Adrenal gland (tissue), 9 donors: ENCODE measurements at regions not wholly inside any gene's neighbourhood (a gene's known extent, or its start where the extent isn't known, plus 50 kb on each side); places are given as distances from the start of the nearest gene placed in this dataset.

Source experiments
- DNase-seq, 7 donors: peaks; one replicate each; pipeline ENCODE4 v3.0.0-alpha.2; 2019 to 2020
- H3K27ac ChIP-seq, 5 donors: fragments of 200-600 bp; sonication (generic) in 4 of 5; 1 replicate in 3 of 5; 2 replicates in 2 of 5; pipeline versions ENCODE4 v1.5.1 to v1.8.0; 2016 to 2020; ENCODE audit warnings: mild to moderate bottlenecking in 1 of 5
- H3K27me3 ChIP-seq: fragments of 200-600 bp; 2 replicates; pipeline ENCODE4 v1.8.0; 2021
- H3K36me3 ChIP-seq, 2 donors: fragments of 200-600 bp; replicated peaks in 1 of 2; 1 replicate in 1 of 2; 2 replicates in 1 of 2; pipeline versions ENCODE4 v1.5.1 to v1.8.0; 2018 to 2022
- H3K4me1 ChIP-seq, 2 donors: fragments of 200-600 bp; replicated peaks in 1 of 2; 1 replicate in 1 of 2; 2 replicates in 1 of 2; pipeline versions ENCODE4 v1.5.1 to v1.8.0; 2018 to 2021
- H3K4me3 ChIP-seq, 4 donors: fragments of 200-600 bp; sonication (generic) in 3 of 4; one replicate each; pipeline ENCODE4 v1.5.1; 2016 to 2018
- H3K9me3 ChIP-seq, 3 donors: fragments of 200-600 bp; sonication (generic) in 1 of 3; replicated peaks in 1 of 3; 1 replicate in 2 of 3; 2 replicates in 1 of 3; pipeline versions ENCODE4 v1.5.1 to v1.8.0; 2016 to 2021
- CTCF ChIP-seq, 6 experiments: fragments of 450-650 bp in 4 of 6; fragments of 200-600 bp in 2 of 6; sonication (generic) in 1 of 6; IDR thresholded peaks; 1 replicate in 5 of 6; 2 replicates in 1 of 6; pipeline versions ENCODE4 v1.5.1 to v1.8.0; 2016 to 2021; ENCODE audit warnings: antibody characterized with exemption in 6 of 6, mild to moderate bottlenecking in 2 of 6, moderate library complexity in 1 of 6
- POLR2A ChIP-seq, 2 donors: fragments of 450-650 bp; IDR thresholded peaks; one replicate each; pipeline ENCODE4 v1.6.1; 2017; ENCODE audit warnings: antibody characterized with exemption in 2 of 2, mild to moderate bottlenecking in 2 of 2, moderate library complexity in 1 of 2
- WGBS, 4 donors: extraction: QIAGEN DNeasy Blood & Tissue Kit in 2 of 4; methylation state at CpG; one replicate each; pipeline versions ENCODE4 v1.1.5 to v1.1.7; 2013 to 2017; 5-methylcytosine and 5-hydroxymethylcytosine counted together
- intact Hi-C, 2 donors: fragments of 100-400 bp; cut with DNase I; formaldehyde crosslinking; loops; one replicate each; pipeline versions ENCODE4 v1.14.1 to v1.15.0; 2022 to 2023
- donor health status: healthy with polysubstance abuse.
- donor health status: Bipolar disorder and iron deficiency.
- donor health status: DM: yes; HTN: yes; CAD: no.
- donor health status: DM: no; HTN: no; CAD: no.
- donor health status: DM: no; HTN: no; CAD: no.

DNA sequence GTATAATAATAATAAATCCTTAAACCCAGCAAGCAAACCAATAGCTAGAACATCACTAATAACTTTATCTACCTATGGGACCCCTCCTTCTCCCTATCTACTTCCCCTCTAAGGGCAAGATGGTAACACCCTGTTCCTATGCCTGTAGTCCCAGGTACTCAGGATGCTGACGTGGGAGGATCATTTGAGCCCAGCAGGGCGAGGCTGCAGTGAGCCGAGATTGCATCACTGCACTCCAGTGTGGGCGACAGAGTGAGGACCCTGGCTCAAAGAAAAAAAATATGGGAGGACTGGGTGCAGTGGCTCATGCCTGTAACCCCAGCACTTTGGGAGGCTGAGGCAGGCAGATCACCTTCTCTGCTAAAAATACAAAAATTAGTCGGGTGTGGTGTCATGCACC is 143.1 kb upstream of the SLC45A1 start:
- intact Hi-C loops = no loop called here
- TF ChIP-seq CTCF (IDR thresholded peaks at IDR 0.05) (no peak), POLR2A (IDR thresholded peaks at IDR 0.05) (no peak)
- peaks cover 0 to 5% of the 10 kb centered on the region in 2 donors for H3K4me1 ChIP-seq
- H3K27me3 ChIP-seq = no peaks in the 10 kb centered on the region
- 86 to 94% (median 91%) methylated on average over 5 of the region's 5 CpGs for WGBS, 4 donors
- H3K4me3 ChIP-seq = no peak overlapping the region
- no peaks in the 10 kb centered on the region for H3K36me3 ChIP-seq
- DNase-seq = no peak
- no peak overlapping the region for H3K27ac ChIP-seq
- peaks cover 0 to 6% (median 0%) of the 10 kb centered on the region in 3 donors for H3K9me3 ChIP-seq

GRCh38 chr1:8171751-8172464 is 145.8 kb upstream of the ERRFI1 start:
- WGBS, 4 donors = 96 to 98% (median 96%) methylated on average over 14 of the region's 14 CpGs

DNA sequence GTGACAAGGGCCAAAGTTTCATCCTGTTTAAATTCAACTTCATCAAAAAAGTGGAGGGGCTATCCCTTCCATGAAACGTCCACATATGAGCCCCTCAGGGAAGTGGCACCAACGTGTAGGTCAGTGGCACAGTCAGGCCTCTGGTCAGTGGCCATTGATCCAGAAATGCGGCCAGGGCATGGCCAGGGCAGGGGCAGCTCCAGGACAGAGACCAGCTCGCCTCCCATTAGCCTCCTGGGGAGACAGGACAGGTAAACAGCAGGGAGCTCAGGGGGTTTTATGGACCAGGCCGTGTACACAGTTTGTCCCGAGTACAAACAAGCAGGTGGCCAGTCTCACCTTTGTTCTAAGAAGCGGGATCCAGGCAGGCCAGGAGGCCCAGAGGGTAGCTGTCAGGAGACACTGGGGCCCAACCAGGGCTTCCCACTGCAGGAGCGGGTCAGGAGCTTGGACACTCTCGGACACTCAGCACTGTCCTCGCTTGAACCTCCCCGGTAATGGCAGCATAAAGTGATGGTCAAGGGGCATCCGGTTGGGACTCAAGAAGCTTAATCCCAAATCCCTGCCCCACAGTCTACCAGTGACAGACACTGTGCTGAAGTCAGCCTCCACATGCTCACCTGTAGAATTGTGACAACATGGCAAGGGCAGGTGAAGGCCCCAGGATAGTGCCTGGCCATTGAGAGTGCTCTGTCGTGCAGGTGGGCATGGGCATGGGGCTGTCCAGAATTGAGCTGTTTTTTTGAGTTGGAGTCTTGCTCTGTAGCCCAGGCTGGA is 144.1 kb upstream of the ERRFI1 start:
- H3K36me3 ChIP-seq = no peaks in the 10 kb centered on the region
- intact Hi-C loops = no loop called here
- DNase-seq = no peak
- TF ChIP-seq POLR2A (IDR thresholded peaks at IDR 0.05) = no peak
- TF ChIP-seq CTCF (IDR thresholded peaks at IDR 0.05) = no peak
- H3K27me3 ChIP-seq = no peaks in the 10 kb centered on the region
- 56 to 86% (median 81%) methylated on average over 4 to 13 of the region's 13 CpGs for WGBS, 4 donors
- H3K9me3 ChIP-seq = no peaks in the 10 kb centered on the region
- H3K4me3 ChIP-seq = no peak overlapping the region
- H3K4me1 ChIP-seq = peaks cover 0 to 12% of the 10 kb centered on the region in 2 donors
- H3K27ac ChIP-seq = peak overlapping the region in 2 of 5 donors; percentile 45 to 74

More at GRCh38 chr1:8171751-8172464, 145.8 kb upstream of the ERRFI1 start:
- TF ChIP-seq CTCF (IDR thresholded peaks at IDR 0.05) (no peak), POLR2A (IDR thresholded peaks at IDR 0.05) (no peak)
- Histone ChIP-seq H3K27me3 (no peaks in the 10 kb centered on the region), H3K9me3 (no peaks in the 10 kb centered on the region), H3K4me1 (peaks cover 0 to 12% of the 10 kb centered on the region in 2 donors), H3K36me3 (no peaks in the 10 kb centered on the region), H3K27ac (no peak overlapping the region), H3K4me3 (no peak overlapping the region)
- DNase-seq = no peak
- intact Hi-C loops = no loop called here

- Histone ChIP-seq H3K4me1 (peaks cover 0 to 12% of the 10 kb centered on the region in 2 donors), H3K36me3 (no peaks in the 10 kb centered on the region), H3K27ac (peak overlapping the region in 2 of 5 donors; percentile 68 to 74), H3K9me3 (no peaks in the 10 kb centered on the region), H3K4me3 (no peak overlapping the region), H3K27me3 (no peaks in the 10 kb centered on the region)
- DNase-seq = peak in 6 of 7 donors; percentile 44 to 87 (median 61)
- 48 to 56% (median 51%) methylated on average over 9 of the region's 9 CpGs for WGBS, 4 donors
- intact Hi-C loops = loop anchor here in 1 of 2 donors (10.0 kb wide), 1 partner anchor 45 kb away; no protein-coding TSS in a partner anchor
- TF ChIP-seq CTCF (IDR thresholded peaks at IDR 0.05) (no peak), POLR2A (IDR thresholded peaks at IDR 0.05) (no peak)
Measured at GRCh38 chr1:8169364-8170058, 143.4 kb upstream of the ERRFI1 start.
